ENCODE measurements at regions not wholly inside any gene's neighbourhood (a gene's known extent, or its start where the extent isn't known, plus 50 kb on each side); places are given as distances from the start of the nearest gene placed in this dataset.

DNA sequence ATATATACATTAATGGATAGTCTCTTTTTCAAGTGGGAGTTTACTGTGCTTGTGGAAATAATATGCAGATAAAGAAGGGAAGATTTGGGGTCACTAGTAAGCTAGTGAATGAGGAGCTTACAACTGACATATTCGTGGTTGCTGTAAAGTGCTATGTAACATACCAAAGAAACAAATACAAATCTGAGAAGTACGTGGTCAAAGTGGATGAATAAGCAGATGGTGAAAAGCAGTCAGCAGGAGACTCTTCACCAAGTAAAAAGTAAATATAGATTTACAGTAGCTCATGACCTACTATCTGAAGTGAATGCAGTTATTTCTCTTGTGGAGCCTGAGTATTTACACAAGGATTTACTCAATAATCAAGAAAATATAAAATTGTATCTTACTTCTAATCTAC, 136.6 kb upstream of the ELAC2 start:
- DNase-seq, result no peak
- Histone ChIP-seq H3K4me3 (ENCODE audit: control extremely low read depth in 1 of 5, extremely low read depth in 1 of 5, insufficient read depth in 1 of 5, low read depth in 2 of 5, low read length in 4 of 5) (no peak overlapping the region), H4K20me1 (ENCODE audit: control insufficient read depth, insufficient read depth, low read length, poor library complexity, severe bottlenecking) (no peaks in the 10 kb centered on the region), H3K9me3 (ENCODE audit: control extremely low read depth in 1 of 3, control insufficient read depth in 2 of 3, insufficient read depth in 1 of 3, low read length in 2 of 3) (no peaks in the 10 kb centered on the region), H3K36me3 (replicated peaks in 1 of 2; ENCODE audit: control extremely low read depth in 1 of 2, control insufficient read depth in 1 of 2, extremely low read depth in 1 of 2, insufficient read depth in 2 of 2, low read length in 1 of 2) (no peaks in the 10 kb centered on the region), H3K27ac (ENCODE audit: low read length in 2 of 2) (no peak overlapping the region), H3K79me2 (ENCODE audit: control insufficient read depth, insufficient read depth, low read length) (no peaks in the 10 kb centered on the region), H3K4me1 (ENCODE audit: control insufficient read depth in 2 of 2, insufficient read depth in 2 of 2, low read length in 2 of 2) (no peaks in the 10 kb centered on the region), H3K27me3 (replicated peaks in 1 of 4; ENCODE audit: control extremely low read depth in 1 of 4, control insufficient read depth in 3 of 4, insufficient read depth in 4 of 4, low read length in 3 of 4) (no peaks in the 10 kb centered on the region), H3K9ac (ENCODE audit: low read length) (no peak overlapping the region), H3K4me2 (replicated peaks; ENCODE audit: low read depth, low read length, poor library complexity, severe bottlenecking) (no peak overlapping the region), H2AFZ (ENCODE audit: insufficient read depth, low read depth, low read length, poor library complexity, severe bottlenecking) (no peak overlapping the region)
- Mint-ChIP-seq H3K27ac (no peak overlapping the region), H3K27me3 (no peaks in the 10 kb centered on the region), H3K9me3 (ENCODE audit: insufficient read depth) (peaks cover 4% of the 10 kb centered on the region), H3K4me3 (no peak overlapping the region), H3K4me1 (no peaks in the 10 kb centered on the region)
- intact Hi-C loops (cut with micrococcal nuclease), result no loop called here
- no peak for TF ChIP-seq CTCF (IDR thresholded peaks at IDR 0.05)
- TF ChIP-seq EZH2 (IDR thresholded peaks at IDR 0.05; ENCODE audit: borderline replicate concordance, insufficient read depth, low read depth, low read length, poor library complexity, severe bottlenecking), result no peak
- ChIA-PET CTCF (no interaction called here), POLR2A (no interaction called here)
- WGBS (ENCODE audit: insufficient coverage), result no CpG with 5 or more reads among the region's 2 CpGs
- ATAC-seq (ENCODE audit: low read depth), result no peak

DNA sequence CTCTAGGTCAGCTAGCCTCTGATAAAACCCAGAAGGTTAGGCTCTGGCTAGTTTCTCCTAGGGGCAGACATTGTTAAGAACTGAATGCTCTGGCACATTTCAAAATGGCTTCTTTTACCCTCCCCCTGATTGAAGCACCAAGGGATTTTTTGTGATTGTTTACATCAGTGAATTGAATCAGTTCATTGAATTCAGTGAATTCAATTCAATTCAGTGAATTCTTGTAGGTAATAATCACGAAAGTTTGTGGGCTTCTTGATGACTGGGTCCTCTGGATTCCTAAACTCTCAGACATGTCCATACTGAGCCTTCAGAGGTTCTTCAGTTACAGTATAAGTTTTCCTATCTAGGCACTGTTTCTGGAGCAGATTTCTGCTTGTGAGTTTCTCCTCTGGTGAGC, 135.2 kb upstream of the ELAC2 start:
- ATAC-seq (ENCODE audit: low read depth) (no peak), DNase-seq (no peak)
- peaks cover 4% of the 10 kb centered on the region for H3K9me3 Mint-ChIP-seq (ENCODE audit: insufficient read depth)
- no peaks in the 10 kb centered on the region for H3K4me1 Mint-ChIP-seq
- H3K9me3 ChIP-seq (ENCODE audit: control extremely low read depth in 1 of 3, control insufficient read depth in 2 of 3, insufficient read depth in 1 of 3, low read length in 2 of 3), result no peaks in the 10 kb centered on the region
- H3K27me3 ChIP-seq (replicated peaks in 1 of 4; ENCODE audit: control extremely low read depth in 1 of 4, control insufficient read depth in 3 of 4, insufficient read depth in 4 of 4, low read length in 3 of 4), result no peaks in the 10 kb centered on the region
- H3K4me3 ChIP-seq (ENCODE audit: control extremely low read depth in 1 of 5, extremely low read depth in 1 of 5, insufficient read depth in 1 of 5, low read depth in 2 of 5, low read length in 4 of 5), result no peak overlapping the region
- no peaks in the 10 kb centered on the region for H3K79me2 ChIP-seq (ENCODE audit: control insufficient read depth, insufficient read depth, low read length)
- no peak overlapping the region for H3K4me3 Mint-ChIP-seq
- H3K27me3 Mint-ChIP-seq, result no peaks in the 10 kb centered on the region
- no CpG with 5 or more reads among the region's 1 CpG for WGBS (ENCODE audit: insufficient coverage)
- H3K27ac ChIP-seq (ENCODE audit: low read length in 2 of 2), result no peak overlapping the region
- ChIA-PET POLR2A (no interaction called here), CTCF (no interaction called here)
- H2AFZ ChIP-seq (ENCODE audit: insufficient read depth, low read depth, low read length, poor library complexity, severe bottlenecking), result no peak overlapping the region
- H3K4me1 ChIP-seq (ENCODE audit: control insufficient read depth in 2 of 2, insufficient read depth in 2 of 2, low read length in 2 of 2), result no peaks in the 10 kb centered on the region
- H3K36me3 ChIP-seq (replicated peaks in 1 of 2; ENCODE audit: control extremely low read depth in 1 of 2, control insufficient read depth in 1 of 2, extremely low read depth in 1 of 2, insufficient read depth in 2 of 2, low read length in 1 of 2), result no peaks in the 10 kb centered on the region
- H4K20me1 ChIP-seq (ENCODE audit: control insufficient read depth, insufficient read depth, low read length, poor library complexity, severe bottlenecking), result no peaks in the 10 kb centered on the region
- no peak overlapping the region for H3K4me2 ChIP-seq (replicated peaks; ENCODE audit: low read depth, low read length, poor library complexity, severe bottlenecking)
- intact Hi-C loops (cut with micrococcal nuclease), result no loop called here
- TF ChIP-seq EZH2 (IDR thresholded peaks at IDR 0.05; ENCODE audit: borderline replicate concordance, insufficient read depth, low read depth, low read length, poor library complexity, severe bottlenecking) (no peak), CTCF (IDR thresholded peaks at IDR 0.05) (no peak)
- no peak overlapping the region for H3K9ac ChIP-seq (ENCODE audit: low read length)
- H3K27ac Mint-ChIP-seq, result no peak overlapping the region
